ENCODE measurements at regions not wholly inside any gene's neighbourhood (a gene's known extent, or its start where the extent isn't known, plus 50 kb on each side); places are given as distances from the start of the nearest gene placed in this dataset.

DNA sequence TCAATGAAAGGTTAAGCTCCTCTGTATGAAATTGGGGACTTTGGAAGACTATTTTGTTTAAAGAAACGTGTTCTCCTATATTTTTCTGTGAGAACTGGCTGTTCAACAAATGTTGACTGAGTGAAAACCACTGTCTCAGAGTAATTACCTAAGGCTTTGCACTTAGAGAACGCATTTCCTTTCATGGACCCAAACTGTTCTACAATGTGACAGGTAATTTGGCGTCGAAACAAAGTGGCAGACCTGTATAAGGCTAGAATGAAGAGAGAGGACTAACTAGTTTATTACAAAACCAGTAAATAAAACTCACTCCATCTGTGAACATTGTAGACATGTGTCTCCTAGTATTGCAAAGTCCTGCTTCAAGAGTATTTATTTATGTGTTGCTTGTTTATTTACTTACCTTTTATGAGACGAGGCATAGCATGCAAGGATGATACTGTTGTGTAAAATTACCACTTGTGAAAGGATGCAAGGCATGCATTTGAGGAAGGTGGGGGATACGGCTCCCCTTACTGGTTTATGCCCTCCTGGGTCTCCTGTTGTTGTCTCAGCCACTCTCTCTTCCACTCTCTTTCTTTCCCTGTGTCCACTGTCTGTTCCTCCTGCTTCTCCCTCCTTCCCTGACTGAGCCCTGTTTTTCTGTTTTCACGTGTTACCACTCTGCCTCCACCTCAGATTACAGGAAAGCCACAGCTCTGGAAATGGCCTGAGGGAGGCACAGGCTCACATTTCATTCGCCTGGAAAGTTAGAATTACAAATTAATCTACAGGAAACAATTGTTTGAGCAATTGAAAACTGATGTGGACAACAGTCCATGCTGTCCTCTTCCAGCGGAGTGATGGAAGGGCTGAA is 444.0 kb upstream of the ZNF608 start:
- no peak for DNase-seq

DNA sequence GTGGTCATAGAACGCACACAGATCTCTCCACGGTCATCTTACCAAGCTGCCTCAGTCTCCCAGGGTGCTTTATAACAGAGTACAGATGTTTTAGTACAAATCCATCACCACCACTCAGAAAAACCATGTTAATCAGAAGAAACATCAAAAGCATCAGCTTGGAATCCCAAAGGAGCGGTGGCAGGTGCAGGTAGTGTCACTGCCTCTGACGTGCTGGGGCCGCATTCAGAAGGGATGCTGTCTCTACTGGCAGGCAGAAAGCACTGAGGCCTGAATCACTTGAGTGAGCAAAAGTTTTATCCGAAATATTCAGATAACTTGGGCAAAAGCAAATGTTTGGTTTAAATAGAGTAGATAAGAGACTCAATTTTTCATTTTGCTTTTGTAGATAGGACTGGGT is 448.4 kb upstream of the ZNF608 start:
- no peak for DNase-seq

DNA sequence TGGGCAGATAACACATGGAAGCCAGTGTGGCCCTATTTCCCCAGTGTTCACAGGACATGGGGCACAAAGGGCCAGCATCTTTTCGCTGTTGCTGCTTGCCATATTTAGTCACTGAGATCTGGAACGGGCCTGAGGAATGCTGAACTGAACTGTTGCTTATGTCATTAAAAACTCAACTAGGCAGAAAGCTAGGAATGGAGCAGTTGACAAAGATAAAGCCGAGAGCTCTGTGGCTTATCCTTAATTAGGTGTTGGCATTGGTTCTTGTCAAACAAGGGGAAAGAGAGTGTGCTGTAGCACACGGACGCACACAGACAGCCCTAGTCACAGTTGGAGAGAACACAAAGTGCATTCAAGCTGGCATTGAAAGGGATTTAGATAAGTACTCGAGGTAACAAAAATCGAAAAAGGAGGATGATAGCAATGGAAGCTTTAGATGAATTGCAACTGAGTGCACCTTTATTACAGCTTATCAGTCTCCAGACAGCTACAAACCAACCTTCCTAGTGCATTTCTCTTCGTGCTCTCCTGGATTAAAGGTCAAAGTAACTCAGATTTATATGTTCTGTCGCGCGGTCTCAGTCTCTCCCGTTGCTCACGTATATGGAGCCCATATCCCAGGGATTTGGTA is 450.2 kb upstream of the ZNF608 start:
- no peak for DNase-seq

DNA sequence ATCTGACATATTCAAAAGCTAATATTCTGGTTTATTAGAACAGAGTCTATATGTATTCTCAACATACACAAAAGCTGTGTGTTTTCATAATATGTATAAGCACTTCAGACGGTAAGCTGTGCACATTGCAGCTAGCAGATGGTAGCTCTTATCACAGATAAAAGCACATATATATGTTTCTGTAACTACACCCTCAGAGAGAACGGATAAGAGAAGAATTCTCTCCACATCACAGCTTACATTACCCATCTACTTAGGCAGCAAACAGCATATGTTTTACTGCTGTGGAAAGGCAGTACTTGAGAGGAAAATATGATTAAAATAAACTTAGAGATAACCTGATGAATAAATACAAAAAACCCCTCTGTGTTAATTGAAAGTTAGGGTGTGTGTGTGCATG is 450.9 kb upstream of the ZNF608 start:
- DNase-seq = no peak

DNA sequence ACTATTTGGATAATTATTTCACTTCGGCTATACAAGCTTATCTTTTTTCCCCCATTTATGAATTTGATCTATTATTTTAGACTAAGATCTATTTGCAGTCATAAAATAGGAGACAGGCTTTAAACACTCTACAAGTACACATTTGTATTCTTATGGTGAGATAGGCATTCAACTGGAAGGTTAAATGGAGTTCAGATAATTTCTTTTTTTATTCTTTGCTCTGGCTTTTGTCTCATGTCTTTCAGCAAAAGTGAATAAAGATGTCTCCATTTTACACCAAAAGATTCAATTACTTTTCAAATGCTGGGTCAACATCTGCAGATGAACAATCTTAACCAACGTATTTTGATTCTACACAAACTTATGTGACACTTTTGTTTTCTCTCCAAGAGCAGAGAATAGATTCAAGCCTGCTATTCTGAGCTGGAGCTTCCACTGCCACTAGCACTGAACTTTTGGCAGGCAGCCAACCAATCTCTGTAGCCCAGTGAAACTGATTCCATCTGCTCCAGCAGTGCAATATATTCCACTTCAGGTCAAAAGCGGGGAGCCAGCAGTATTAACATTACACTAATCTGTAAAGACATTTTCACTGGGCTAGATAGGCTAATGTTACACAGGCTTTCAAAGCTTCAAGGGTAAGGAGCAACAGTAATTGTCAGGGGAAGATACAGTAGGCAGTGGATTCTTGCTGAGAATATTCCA is 452.0 kb upstream of the ZNF608 start:
- DNase-seq = no peak

DNA sequence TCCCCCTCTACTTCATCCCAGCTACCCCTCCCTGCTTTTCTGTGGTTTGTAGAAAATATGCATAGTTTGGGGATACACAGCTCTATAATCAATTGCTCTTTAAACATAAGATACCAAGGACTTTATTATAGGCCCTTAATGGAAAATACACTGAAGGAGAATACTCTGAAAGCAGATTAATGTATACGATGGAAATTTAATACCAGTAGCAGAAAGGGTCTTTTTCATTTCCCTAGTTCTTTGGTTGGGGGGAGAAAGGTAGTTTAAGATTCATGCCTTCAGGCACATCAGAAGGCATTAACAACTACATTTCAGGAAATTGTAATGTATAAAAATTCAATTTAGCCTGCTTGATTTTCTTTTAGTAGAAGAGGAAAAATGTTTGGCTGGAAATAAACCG is 452.9 kb upstream of the ZNF608 start:
- DNase-seq = no peak

DNA sequence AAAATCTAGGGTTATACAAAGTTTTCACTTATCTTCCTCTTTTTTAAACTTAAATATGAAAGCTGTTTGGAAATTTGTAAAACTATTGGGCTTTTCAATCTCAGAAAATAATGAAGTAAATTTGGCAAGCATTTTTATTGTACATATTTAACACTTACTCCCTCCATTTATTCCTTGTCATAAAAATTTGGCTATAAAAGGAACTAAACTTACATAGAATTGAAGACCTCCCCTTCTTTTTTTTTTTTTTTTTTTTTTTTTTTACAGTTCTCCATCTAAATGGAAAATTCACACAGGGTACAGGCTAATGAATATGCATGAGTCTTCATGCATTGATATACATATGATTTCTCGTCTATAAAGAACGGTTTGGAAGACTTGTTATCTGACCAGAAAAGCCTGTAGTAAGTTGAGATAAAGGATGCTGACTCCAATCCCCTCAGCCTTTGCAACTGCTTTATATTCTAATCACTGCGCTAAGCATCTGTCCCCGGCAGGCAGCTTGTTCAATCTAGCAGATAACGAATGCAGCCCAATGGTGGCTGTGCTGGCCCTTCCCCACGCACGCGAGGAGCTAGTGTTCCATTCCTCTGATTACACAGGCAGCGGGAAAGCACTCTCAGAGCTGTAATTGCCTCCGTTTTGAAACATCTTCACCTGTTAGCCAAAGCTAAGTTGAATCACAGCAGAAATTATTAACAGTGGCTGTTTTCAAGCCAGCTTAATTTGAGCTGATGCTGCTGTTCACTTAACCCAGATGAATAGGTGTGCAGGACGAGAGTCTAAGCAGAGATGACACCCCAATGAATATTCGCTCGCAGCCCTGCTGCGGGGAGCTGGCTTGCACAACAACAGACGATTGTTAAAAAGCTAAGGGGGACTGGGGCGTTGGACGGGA is 453.8 kb upstream of the ZNF608 start:
- DNase-seq = no peak

DNA sequence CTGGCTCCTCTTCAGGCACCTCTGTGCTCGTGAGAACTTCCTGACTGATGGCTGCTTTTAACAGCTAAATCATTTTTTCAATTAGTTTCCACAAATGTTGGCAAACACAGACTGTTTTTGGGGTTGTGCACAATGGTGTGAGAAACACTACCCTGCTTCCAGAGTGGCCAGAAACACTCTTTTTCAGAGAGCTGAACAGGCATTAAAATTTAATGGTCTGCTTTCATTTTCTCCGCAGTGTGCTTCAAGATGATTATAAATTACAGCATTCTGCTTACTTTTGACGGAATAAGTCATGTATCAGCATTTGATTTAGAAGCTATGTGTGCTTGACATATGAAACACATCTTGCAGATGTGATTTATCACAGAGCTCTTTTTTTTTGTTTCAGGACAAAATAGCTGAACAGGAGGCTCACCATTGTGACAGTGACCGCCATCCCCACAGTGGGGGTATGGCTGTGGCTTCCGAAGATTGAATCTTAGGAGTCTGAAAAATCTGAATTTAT is 454.5 kb upstream of the ZNF608 start:
- no peak for DNase-seq

DNA sequence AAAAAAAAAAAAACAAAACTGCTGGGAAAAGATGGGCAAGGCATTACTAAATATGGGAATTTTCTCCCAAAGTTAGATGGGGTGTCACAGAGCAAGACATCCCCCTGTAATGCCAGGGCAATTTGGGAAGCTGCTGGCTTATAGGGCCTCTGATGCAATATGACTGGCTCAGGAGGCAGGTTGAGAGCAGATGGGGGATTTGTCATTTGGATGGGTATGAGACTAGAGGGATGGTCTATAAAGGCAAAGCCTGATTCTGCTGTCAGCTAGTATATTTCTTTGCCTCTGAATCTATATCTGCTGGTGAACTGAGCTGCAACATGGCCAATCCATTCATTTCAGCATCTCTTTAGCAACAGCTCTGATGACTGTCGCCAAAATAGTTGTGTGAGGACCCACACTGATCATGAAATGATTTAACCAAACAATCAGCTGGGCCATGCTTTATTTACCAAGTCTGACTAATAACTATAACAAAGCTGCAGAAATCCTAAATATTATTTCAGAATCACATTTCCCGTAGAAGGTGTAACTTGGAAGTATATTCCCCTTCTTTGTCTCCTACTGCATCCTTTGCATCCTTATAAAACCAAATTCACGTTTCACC is 455.1 kb upstream of the ZNF608 start:
- no peak for DNase-seq

DNA sequence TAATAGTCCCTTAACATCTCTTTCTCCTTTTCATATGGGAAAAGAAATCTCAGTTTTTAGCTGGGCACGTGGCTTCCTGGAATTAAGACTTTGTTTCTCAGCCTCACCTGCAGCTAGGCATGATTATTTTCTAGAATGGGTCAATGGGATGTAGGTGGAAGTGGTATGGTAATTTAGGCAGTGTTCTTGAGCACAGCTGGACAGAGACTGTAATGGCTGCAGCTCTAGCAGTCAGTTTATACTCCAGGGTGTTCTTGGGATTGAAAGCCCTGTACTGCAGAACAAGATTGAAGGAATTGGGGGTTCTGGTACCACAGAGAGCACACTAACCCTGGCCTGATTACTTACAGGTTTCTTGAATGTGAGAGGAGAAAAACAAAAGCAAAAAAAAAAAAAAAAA is 455.9 kb upstream of the ZNF608 start:
- DNase-seq = no peak

DNA sequence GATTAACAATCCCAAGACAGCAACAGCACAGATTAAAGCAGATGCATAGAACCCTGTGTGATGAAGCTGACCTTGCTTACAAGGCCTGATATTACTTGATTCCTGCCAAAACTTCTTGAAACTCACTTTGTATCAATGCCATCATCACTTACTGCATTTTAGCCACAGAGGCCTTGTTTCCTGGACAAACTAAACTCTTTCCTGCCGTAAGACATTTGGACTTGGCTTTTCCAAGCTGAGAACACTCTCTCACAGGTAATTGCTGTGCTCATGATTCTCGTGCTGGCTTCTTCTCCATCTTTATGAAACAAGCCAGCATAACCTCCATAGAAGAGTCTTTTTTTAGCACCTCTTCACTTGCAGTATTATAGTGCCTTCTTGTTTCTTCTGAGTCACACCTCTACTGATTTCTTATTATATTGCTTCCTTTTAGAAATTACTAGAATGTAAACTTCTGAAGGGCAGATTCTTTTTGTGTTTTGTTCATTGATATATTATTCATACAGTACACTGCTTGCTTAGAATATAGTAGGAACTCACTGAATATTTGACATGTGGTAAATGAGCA is 456.5 kb upstream of the ZNF608 start:
- no peak for DNase-seq

DNA sequence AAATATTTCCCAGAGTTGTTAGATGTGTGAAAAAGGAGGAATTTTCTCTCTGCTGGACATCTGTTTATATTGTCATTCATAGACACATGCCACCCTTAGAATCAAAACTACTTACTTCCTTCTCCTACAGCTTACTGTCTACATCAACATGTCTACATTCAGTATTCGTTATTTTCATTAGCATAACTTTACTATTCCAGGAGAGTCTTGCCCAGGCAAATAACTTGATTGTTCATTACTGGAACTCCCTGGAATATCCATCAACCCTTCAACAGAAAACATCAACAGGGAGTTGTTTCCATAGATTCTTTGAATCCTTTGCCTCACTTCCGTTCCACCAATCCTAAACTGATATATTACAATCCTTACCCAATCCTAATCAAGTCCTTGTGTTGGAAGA is 457.5 kb upstream of the ZNF608 start:
- no peak for DNase-seq

DNA sequence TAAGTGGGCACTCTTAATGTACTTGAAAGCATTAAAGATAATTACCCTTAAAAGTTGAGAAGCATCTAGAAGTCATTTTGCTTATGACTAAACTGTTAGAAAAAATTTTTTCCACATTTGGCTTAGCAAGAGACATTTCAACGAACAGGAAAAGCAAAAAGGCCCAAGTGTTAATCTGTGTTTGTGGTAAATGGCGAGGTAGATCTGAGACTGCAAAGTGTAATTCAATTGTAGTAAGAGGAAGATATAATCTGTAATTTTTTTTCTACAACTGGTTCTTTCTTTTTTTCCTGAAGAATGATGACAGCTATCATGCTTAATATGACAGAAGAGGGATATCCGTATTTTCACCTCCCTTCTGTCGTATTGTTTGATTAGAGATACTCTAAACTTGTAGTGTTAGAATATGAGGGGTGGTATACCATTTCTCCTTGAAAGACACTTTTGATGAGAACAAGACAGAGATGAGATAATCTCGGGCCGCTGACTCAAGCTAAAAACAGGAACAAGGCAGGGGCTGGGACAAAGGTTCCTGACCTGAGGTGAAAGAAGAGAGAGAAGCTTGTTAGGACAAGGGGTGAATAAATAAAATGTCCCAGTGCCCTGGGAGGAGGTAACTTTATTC is 459.3 kb upstream of the ZNF608 start:
- no peak for DNase-seq

DNA sequence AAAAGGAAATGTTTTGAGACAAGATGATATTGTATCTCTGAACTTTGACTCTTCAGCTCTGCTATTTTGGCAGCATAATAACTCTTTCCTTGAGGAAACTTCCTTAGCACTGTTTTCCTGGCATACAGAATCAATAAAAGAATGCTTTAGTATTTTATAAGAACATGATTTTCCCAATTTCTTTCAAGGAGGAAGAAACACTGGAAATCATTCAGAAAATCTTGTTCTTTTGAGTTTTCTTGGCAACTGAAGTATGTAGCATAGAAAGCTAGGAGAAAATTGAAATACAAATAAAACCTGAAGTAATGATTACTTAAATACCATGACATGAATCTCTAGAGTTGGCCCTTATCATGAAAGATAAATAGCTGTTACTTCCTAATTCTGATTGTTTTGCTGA is 461.4 kb upstream of the ZNF608 start:
- no peak for DNase-seq

DNA sequence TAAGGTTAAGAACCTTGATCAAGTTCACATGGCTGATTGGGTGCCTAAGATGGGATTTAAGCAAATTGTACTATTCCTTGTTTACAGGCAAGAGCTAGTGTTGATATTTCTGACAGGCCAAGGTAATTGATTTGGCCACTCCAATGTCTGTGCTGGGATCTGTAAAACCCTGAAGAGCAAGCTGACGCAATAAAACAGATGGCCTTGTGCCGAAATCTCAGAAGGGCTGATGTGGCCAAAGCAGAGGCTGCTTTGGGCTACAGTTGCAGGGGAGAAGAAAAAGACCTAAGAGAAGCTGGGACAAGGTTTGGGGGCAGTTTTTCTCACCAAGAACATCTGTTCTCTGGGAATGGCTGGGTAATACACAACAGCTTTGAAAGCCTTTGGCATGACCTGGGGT is 463.2 kb upstream of the ZNF608 start:
- DNase-seq = no peak

DNA sequence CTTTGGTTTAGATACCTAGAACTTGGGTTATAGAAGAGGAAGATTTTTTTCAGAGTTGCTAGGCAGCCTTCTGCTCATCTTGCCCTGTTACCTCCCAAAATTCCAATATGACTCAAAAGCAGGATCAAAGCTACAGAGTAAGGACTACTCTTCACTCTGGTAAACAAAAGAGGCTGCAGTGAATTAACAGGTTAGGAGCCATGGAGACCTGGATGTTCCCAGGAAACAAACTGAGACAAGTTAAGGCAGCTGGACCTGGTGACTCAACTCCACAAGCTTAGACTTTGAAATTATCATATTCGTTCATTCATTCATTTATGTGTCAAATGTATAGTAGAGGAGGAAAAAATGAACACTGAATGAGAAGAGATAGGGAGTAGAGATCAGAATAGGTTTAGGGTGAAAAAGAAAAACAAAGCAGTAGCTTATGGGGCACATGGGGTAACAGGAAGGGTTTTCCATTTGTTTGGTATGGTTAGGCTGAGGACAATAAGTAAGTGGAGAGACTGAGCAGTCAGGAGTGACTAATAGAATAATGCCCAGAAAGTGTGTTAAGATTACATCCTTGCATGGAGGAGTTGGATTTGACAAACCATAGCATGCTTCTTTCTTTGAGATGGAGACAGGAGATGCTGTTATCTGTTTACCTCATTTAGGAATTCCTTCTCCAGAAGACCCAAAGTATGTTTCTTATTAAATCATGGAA is 464.0 kb upstream of the ZNF608 start:
- no peak for DNase-seq

DNA sequence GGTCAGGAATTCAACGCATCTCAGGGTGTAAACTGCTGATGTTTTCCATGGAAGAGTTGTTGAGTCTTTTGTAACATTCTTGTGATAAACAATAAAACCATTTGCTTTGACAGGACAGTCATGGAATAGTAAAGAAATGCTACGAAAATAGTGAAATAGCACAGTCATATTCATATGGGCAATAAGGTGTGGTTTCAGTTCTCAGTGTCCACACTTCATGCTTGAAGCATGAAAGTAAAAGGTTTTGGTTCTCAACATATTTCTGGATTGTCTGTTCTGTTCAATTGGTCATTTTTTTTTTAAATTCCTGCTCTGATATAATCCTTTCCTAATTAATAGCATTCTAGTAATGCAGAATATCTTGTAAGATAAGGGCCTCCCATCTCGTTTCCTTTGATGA is 467.6 kb upstream of the ZNF608 start:
- no peak for DNase-seq

DNA sequence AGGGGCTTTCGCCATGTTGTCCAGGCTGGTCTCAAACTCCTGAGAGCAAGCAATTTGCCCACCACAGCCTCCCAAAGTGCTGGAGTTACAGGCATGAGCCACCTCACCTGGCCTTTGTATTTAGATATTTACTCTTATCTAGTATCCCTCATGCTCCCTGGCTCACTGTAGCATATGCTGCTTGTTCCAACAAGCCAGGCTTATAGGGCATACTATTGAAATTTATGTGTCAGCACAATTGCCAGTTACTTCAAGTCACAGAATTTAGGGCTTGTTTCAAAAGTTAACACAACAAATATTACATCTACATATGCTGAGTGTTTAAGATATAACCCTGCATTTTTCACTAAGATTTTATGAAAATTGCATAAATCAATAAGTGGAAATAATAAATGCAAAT is 469.2 kb upstream of the ZNF608 start:
- no peak for DNase-seq

DNA sequence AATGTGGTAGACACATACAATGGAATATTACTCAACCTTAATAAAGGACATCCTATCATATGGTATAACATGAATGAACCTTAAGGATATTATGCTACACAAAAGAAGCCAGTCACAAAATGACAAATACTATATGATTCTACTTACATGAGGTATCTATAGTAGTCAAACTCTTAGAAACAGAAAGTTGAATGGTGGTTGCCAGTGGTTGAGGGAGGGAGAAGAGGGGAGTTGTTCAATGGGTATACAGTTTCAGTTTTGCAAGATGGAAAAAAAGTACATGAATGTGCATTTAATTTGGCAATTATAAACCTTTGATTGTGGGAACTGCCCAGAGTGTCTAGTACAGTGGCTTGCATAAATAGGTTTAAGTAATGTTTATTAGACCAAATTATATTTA is 473.3 kb upstream of the ZNF608 start:
- no peak for DNase-seq

DNA sequence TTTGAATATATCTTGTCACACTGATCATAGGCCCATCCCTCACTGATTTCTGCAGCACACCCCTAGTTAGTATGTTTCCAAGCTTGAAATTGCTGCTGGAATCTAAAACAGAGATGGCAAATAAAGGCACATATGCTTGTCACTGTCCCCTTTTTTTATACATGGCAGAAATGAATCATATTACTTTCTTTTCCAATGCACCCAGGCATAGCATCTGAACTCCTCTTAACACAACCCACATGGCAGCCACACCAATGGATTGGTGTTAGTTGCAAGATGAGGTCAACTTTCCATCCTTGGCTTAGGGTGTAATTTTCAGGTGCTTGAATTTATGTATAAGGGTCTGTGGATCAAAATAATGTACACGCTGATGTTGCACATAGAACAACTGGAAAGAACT is 473.8 kb upstream of the ZNF608 start:
- DNase-seq = no peak

Data from stimulated activated CD4-positive, alpha-beta T cell treated with anti-CD3 and anti-CD28 coated beads, Interleukin-2, amount 100 ng/mL, for 24 hours (primary cell).